Breast epithelium (tissue), 3 donors: ENCODE measurements at regions not wholly inside any gene's neighbourhood (a gene's known extent, or its start where the extent isn't known, plus 50 kb on each side); places are given as distances from the start of the nearest gene placed in this dataset.

Experiments used
- CTCF ChIP-seq, 3 donors: fragments of 450-650 bp; IDR thresholded peaks; one replicate each; pipeline ENCODE4 v1.5.1; 2016 to 2017; ENCODE audit warnings: antibody characterized with exemption in 3 of 3, mild to moderate bottlenecking in 3 of 3, moderate library complexity in 3 of 3
- POLR2A ChIP-seq: fragments of 450-650 bp; IDR thresholded peaks from one replicate; pipeline ENCODE4 v1.6.1; 2016; ENCODE audit warnings: antibody characterized with exemption, mild to moderate bottlenecking, moderate library complexity
- POLR2AphosphoS5 ChIP-seq, 3 donors: sonication (generic); formaldehyde crosslinking; IDR thresholded peaks; one replicate each; pipeline ENCODE4 v1.6.1; 2017; ENCODE audit warnings: antibody characterized with exemption in 3 of 3

- no peak for TF ChIP-seq CTCF (IDR thresholded peaks at IDR 0.05)
- no peak for TF ChIP-seq POLR2AphosphoS5 (IDR thresholded peaks at IDR 0.05)
- TF ChIP-seq POLR2A, result no peak
Observed at GRCh38 chrX:125004799-125005198, 314.9 kb upstream of the TEX13C start.
